H1 (cell line): ENCODE measurements at regions not wholly inside any gene's neighbourhood (a gene's known extent, or its start where the extent isn't known, plus 50 kb on each side); places are given as distances from the start of the nearest gene placed in this dataset.

Experiments used
- CTCF ChIA-PET: fragments of 300-600 bp; sonication (Branson Sonifier 250); formaldehyde crosslinking; loops from one replicate; lab custom pipeline; 2021; ENCODE audit not compliant: partially characterized antibody; lab: Charles Lee
- POLR2A ChIA-PET: fragments of 300-600 bp; sonication (Branson Sonifier 250); formaldehyde crosslinking; loops from one replicate; lab custom pipeline; 2021; ENCODE audit warnings: inconsistent platforms; ENCODE audit not compliant: partially characterized antibody; lab: Charles Lee
- DNase-seq, 2 experiments: peaks; one replicate each; pipeline versions ENCODE4 v3.0.0 to v3.0.0-alpha.2; 2010 to 2022; ENCODE audit warnings: low spot score in 2 of 2, low read depth in 1 of 2, mixed read lengths in 1 of 2
- FAIRE-seq: peaks from 2 replicates; lab custom pipeline; 2011; peaks lifted over from hg19 to GRCh38; lab: Jason Lieb, UNC
- H2AFZ ChIP-seq: 2 replicates; pipeline ENCODE4 v1.8.1; 2012; ENCODE audit warnings: low read length, inconsistent platforms
- H2AK5ac ChIP-seq: 2 replicates; pipeline ENCODE4 v1.6.1; 2013; ENCODE audit warnings: low read depth, low read length
- H2BK120ac ChIP-seq: replicated peaks from 2 replicates; pipeline ENCODE3; 2013; ENCODE audit warnings: low read depth, low read length, inconsistent platforms
- H2BK12ac ChIP-seq: 2 replicates; pipeline ENCODE4 v1.6.1; 2013; ENCODE audit warnings: low read depth, low read length
- H2BK15ac ChIP-seq: 2 replicates; pipeline ENCODE4 v1.6.1; 2013; ENCODE audit warnings: low read length
- H2BK20ac ChIP-seq: 2 replicates; pipeline ENCODE4 v1.6.1; 2013; ENCODE audit warnings: low read length
- H2BK5ac ChIP-seq: 2 replicates; pipeline ENCODE4 v1.6.1; 2013; ENCODE audit warnings: low read depth, low read length
- H3K14ac ChIP-seq: 2 replicates; pipeline ENCODE4 v1.6.1; 2013; ENCODE audit warnings: inconsistent platforms; ENCODE audit not compliant: insufficient read length
- H3K18ac ChIP-seq: 2 replicates; pipeline ENCODE4 v1.6.1; 2013; ENCODE audit warnings: low read length; ENCODE audit errors: extremely low read depth
- H3K23ac ChIP-seq: 2 replicates; pipeline ENCODE4 v1.6.1; 2013; ENCODE audit warnings: inconsistent platforms; ENCODE audit not compliant: insufficient read length
- H3K23me2 ChIP-seq: 2 replicates; pipeline ENCODE4 v1.6.1; 2013; ENCODE audit warnings: low read depth, low read length
- H3K27ac ChIP-seq: 2 replicates; pipeline ENCODE4 v1.6.1; 2011; ENCODE audit warnings: low read depth, low read length, inconsistent platforms
- H3K27me3 ChIP-seq, 4 experiments: replicated peaks in 1 of 4; 1 replicate in 1 of 4; 2 replicates in 3 of 4; pipeline versions ENCODE4 v1.6.1 to v1.8.1; 2011 to 2013; ENCODE audit warnings: low read length in 3 of 4, mild to moderate bottlenecking in 3 of 4, inconsistent platforms in 2 of 4, mixed read lengths in 2 of 4, moderate library complexity in 1 of 4; ENCODE audit not compliant: control insufficient read depth in 3 of 4, insufficient read depth in 3 of 4; ENCODE audit errors: extremely low read depth in 1 of 4
- H3K36me3 ChIP-seq, 4 experiments: 2 replicates each; pipeline versions ENCODE4 v1.6.1 to v1.8.1; 2011 to 2013; ENCODE audit warnings: mild to moderate bottlenecking in 4 of 4, low read length in 3 of 4, moderate library complexity in 2 of 4, control low read depth in 1 of 4, inconsistent platforms in 1 of 4; ENCODE audit not compliant: insufficient read depth in 4 of 4, control insufficient read depth in 2 of 4
- H3K4ac ChIP-seq: replicated peaks from 2 replicates; pipeline ENCODE3; 2013; ENCODE audit warnings: low read length, low read depth, mixed read lengths, inconsistent platforms; ENCODE audit not compliant: insufficient read length
- H3K4me1 ChIP-seq, 4 experiments: replicated peaks in 1 of 4; 1 replicate in 1 of 4; 2 replicates in 3 of 4; pipeline versions ENCODE4 v1.6.1 to v1.8.1; 2011 to 2013; ENCODE audit warnings: low read length in 3 of 4, inconsistent platforms in 2 of 4, mixed read lengths in 1 of 4; ENCODE audit not compliant: insufficient read depth in 4 of 4, control insufficient read depth in 3 of 4
- H3K4me2 ChIP-seq, 2 experiments: 2 replicates each; pipeline versions ENCODE4 v1.6.1 to v1.8.1; 2011 to 2013; ENCODE audit warnings: low read depth in 2 of 2, low read length in 2 of 2, control low read depth in 1 of 2, inconsistent platforms in 1 of 2, mild to moderate bottlenecking in 1 of 2; ENCODE audit not compliant: insufficient read depth in 1 of 2
- H3K4me3 ChIP-seq, 4 experiments: fragments of 200-600, 300-600 bp in 1 of 4; sonication (generic), shearing (Covaris generic), sonication (Bioruptor Twin) in 1 of 4; 2 replicates each; pipeline versions ENCODE4 v1.5.1 to v1.8.1; 2011 to 2016; ENCODE audit warnings: low read length in 4 of 4, low read depth in 3 of 4, control low read depth in 2 of 4, inconsistent platforms in 2 of 4, mild to moderate bottlenecking in 2 of 4, mixed read lengths in 1 of 4, moderate library complexity in 1 of 4; ENCODE audit not compliant: insufficient read depth in 2 of 4; ENCODE audit errors: extremely low read depth in 1 of 4
- H3K56ac ChIP-seq: replicated peaks from 2 replicates; pipeline ENCODE3; 2013; ENCODE audit warnings: low read depth, mild to moderate bottlenecking, mixed read lengths, low read length, inconsistent platforms; ENCODE audit not compliant: insufficient read length
- H3K79me1 ChIP-seq: 2 replicates; pipeline ENCODE4 v1.6.1; 2013; ENCODE audit warnings: low read depth, low read length, control low read depth
- H3K79me2 ChIP-seq, 2 experiments: 2 replicates each; pipeline versions ENCODE4 v1.6.1 to v1.8.1; 2012 to 2013; ENCODE audit warnings: low read length in 2 of 2, mild to moderate bottlenecking in 2 of 2, inconsistent platforms in 1 of 2; ENCODE audit not compliant: insufficient read depth in 2 of 2, control insufficient read depth in 1 of 2
- H3K9ac ChIP-seq, 4 experiments: replicated peaks in 1 of 4; 1 replicate in 1 of 4; 2 replicates in 3 of 4; pipeline versions ENCODE4 v1.6.1 to v1.8.1; 2011 to 2013; ENCODE audit warnings: low read depth in 3 of 4, low read length in 3 of 4, control low read depth in 2 of 4, mild to moderate bottlenecking in 2 of 4, moderate library complexity in 2 of 4, inconsistent platforms in 1 of 4; ENCODE audit errors: extremely low read depth in 1 of 4
- H3K9me3 ChIP-seq, 2 experiments: 2 replicates each; pipeline versions ENCODE4 v1.6.1 to v1.8.1; 2012 to 2013; ENCODE audit warnings: mild to moderate bottlenecking in 2 of 2, moderate library complexity in 2 of 2, control low read depth in 1 of 2, inconsistent platforms in 1 of 2, low read depth in 1 of 2, low read length in 1 of 2, mixed read lengths in 1 of 2; ENCODE audit not compliant: insufficient read depth in 2 of 2
- H4K20me1 ChIP-seq, 2 experiments: replicated peaks in 1 of 2; 2 replicates each; pipeline versions ENCODE3 to v1.8.1; 2011 to 2013; ENCODE audit warnings: inconsistent platforms in 2 of 2, low read length in 2 of 2, mild to moderate bottlenecking in 1 of 2; ENCODE audit not compliant: insufficient read depth in 2 of 2, control insufficient read depth in 1 of 2
- H4K5ac ChIP-seq: 2 replicates; pipeline ENCODE4 v1.6.1; 2013; ENCODE audit warnings: low read length, low read depth, mixed read lengths, inconsistent platforms; ENCODE audit not compliant: insufficient read length
- H4K8ac ChIP-seq: 2 replicates; pipeline ENCODE4 v1.8.0; 2013; ENCODE audit warnings: mild to moderate bottlenecking, moderate library complexity, low read length, inconsistent platforms; ENCODE audit not compliant: insufficient read depth; ENCODE audit errors: extremely low read depth
- H4K91ac ChIP-seq: replicated peaks from 2 replicates; pipeline ENCODE3; 2013; ENCODE audit warnings: low read length, mixed read lengths, inconsistent platforms; ENCODE audit not compliant: insufficient read length
- BACH1 ChIP-seq: IDR thresholded peaks from 2 replicates; pipeline ENCODE4 v1.6.1; 2012; ENCODE audit warnings: low read length, improper control_type of control experiment
- BCL11A ChIP-seq, 2 experiments: IDR thresholded peaks; one replicate each; pipeline ENCODE4 v1.6.1; 2011; ENCODE audit warnings: low read depth in 2 of 2, low read length in 2 of 2, mild to moderate bottlenecking in 2 of 2
- CREB1 ChIP-seq: IDR thresholded peaks from 2 replicates; pipeline ENCODE4 v1.6.1; 2012; ENCODE audit warnings: inconsistent platforms
- EP300 ChIP-seq, 2 experiments: IDR thresholded peaks; 1 replicate in 1 of 2; 2 replicates in 1 of 2; pipeline ENCODE4 v1.6.1; 2011 to 2012; ENCODE audit warnings: low read depth in 2 of 2, low read length in 2 of 2, mild to moderate bottlenecking in 2 of 2, borderline replicate concordance in 1 of 2, inconsistent platforms in 1 of 2, moderate library complexity in 1 of 2
- HDAC6 ChIP-seq: IDR thresholded peaks from one replicate; pipeline ENCODE4 v1.7.1; 2012; ENCODE audit warnings: low read depth, mild to moderate bottlenecking, inconsistent platforms, low read length, moderate library complexity
- KDM5A ChIP-seq: fragments of 200-600 bp; IDR thresholded peaks from 2 replicates; pipeline ENCODE4 v1.7.1; 2012; ENCODE audit warnings: mild to moderate bottlenecking, low read length, inconsistent platforms, mixed read lengths
- NRF1 ChIP-seq: IDR thresholded peaks from 2 replicates; pipeline ENCODE4 v1.6.1; 2011; ENCODE audit warnings: mild to moderate bottlenecking, low read depth, low read length, improper control_type of control experiment
- POLR2A ChIP-seq, 2 experiments: IDR thresholded peaks; 1 replicate in 1 of 2; 2 replicates in 1 of 2; pipeline ENCODE4 v1.6.1; 2011; ENCODE audit warnings: low read depth in 2 of 2, low read length in 2 of 2, mild to moderate bottlenecking in 2 of 2; ENCODE audit errors: control extremely low read depth in 1 of 2
- SIRT6 ChIP-seq: IDR thresholded peaks from one replicate; pipeline ENCODE4 v1.7.1; 2012; ENCODE audit warnings: low read length, inconsistent platforms
- ZNF274 ChIP-seq: IDR thresholded peaks from 2 replicates; pipeline ENCODE4 v1.7.0; 2012; ENCODE audit warnings: low read length, borderline replicate concordance; ENCODE audit errors: extremely low read depth
- WGBS, 2 experiments: shearing (Covaris generic) in 1 of 2; methylation state at CpG; one replicate each; pipeline versions ENCODE4 v1.1.6 to v1.1.7; 2013 to 2015; ENCODE audit warnings: low lambda C conversion rate in 2 of 2, mixed read lengths in 2 of 2, inconsistent platforms in 1 of 2, low coverage in 1 of 2, missing lambda C conversion rate in 1 of 2; ENCODE audit not compliant: insufficient replicate concordance in 2 of 2, insufficient coverage in 1 of 2, insufficient read length in 1 of 2; ENCODE audit errors: extremely low coverage in 1 of 2, missing lambda C conversion rate in 1 of 2; 5-methylcytosine and 5-hydroxymethylcytosine counted together
- TF ChIP-seq, protein P1 (sequence below): IDR thresholded peaks from 2 replicates; pipeline ENCODE4 v1.6.1; 2011; ENCODE audit warnings: low read depth, mild to moderate bottlenecking, low read length; ENCODE audit not compliant: insufficient read depth
- TF ChIP-seq, protein P2 (sequence below): IDR thresholded peaks from 2 replicates; pipeline ENCODE4 v1.6.1; 2012; ENCODE audit warnings: inconsistent platforms
- TF ChIP-seq, protein P3 (sequence below): IDR thresholded peaks from 2 replicates; pipeline ENCODE4 v1.6.1; 2012; ENCODE audit warnings: low read length, inconsistent platforms

DNA sequence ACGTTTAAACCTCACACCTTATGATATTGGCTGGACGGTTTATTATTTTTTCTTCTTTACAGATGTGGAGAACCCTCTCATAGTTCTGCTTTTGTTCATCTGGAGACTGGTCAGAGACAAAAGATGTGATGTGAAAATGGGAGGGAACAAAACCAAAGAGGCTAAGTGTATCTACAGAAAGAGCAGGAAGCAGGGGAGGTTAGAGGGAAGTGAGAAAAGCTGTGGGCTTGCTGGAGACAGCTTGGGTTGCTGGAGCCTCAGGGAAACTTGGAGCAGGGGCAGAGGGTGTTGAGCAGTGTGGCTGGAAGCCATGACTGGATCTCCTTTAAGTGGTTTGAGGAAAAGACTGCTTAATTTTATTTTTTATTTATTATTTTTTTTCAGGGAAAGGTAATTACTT, 79.0 kb upstream of the SNX19 start:
- no peak overlapping the region for H4K91ac ChIP-seq
- H2BK5ac ChIP-seq = no peak overlapping the region
- 86% methylated on average over 2 of the region's 2 CpGs; no CpG with 5 or more reads in 1 of the 2 experiments for WGBS, 2 experiments
- POLR2A ChIA-PET = no interaction called here
- no peaks in the 10 kb centered on the region for H3K27me3 ChIP-seq
- no peaks in the 10 kb centered on the region for H4K20me1 ChIP-seq
- H3K56ac ChIP-seq = no peak overlapping the region
- H3K79me1 ChIP-seq = no peaks in the 10 kb centered on the region
- no peak overlapping the region for H3K4me3 ChIP-seq
- no peak overlapping the region for H3K14ac ChIP-seq
- no peak overlapping the region for H3K27ac ChIP-seq
- no peaks in the 10 kb centered on the region for H3K4me1 ChIP-seq
- DNase-seq (no peak), FAIRE-seq (no peak)
- H2BK12ac ChIP-seq = no peak overlapping the region
- H3K9me3 ChIP-seq = no peaks in the 10 kb centered on the region
- H4K5ac ChIP-seq = no peak overlapping the region
- H2BK15ac ChIP-seq = no peak overlapping the region
- H3K23me2 ChIP-seq = no peaks in the 10 kb centered on the region
- no peak overlapping the region for H3K18ac ChIP-seq
- H4K8ac ChIP-seq = no peak overlapping the region
- H3K9ac ChIP-seq = no peak overlapping the region
- H2BK20ac ChIP-seq = no peak overlapping the region
- H2AFZ ChIP-seq = no peak overlapping the region
- H3K4me2 ChIP-seq = no peak overlapping the region
- H2AK5ac ChIP-seq = no peak overlapping the region
- H3K79me2 ChIP-seq = no peaks in the 10 kb centered on the region
- no peaks in the 10 kb centered on the region for H3K36me3 ChIP-seq
- CTCF ChIA-PET = interaction anchor here (0.6 to 2.1 kb wide), 2 partner anchors 14 to 1525 kb away, joined by 3 to 7 read pairs; no protein-coding TSS in a partner anchor
- H3K23ac ChIP-seq = no peak overlapping the region
- H3K4ac ChIP-seq = no peak overlapping the region
- no peak overlapping the region for H2BK120ac ChIP-seq
- TF ChIP-seq BCL11A (IDR thresholded peaks at IDR 0.05; ENCODE audit: low read depth in 2 of 2, low read length in 2 of 2) = no peak
- no peak for TF ChIP-seq KDM5A
- TF ChIP-seq, protein P1, sequence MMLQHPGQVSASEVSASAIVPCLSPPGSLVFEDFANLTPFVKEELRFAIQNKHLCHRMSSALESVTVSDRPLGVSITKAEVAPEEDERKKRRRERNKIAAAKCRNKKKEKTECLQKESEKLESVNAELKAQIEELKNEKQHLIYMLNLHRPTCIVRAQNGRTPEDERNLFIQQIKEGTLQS = no peak
- TF ChIP-seq SIRT6 = no peak
- no peak for TF ChIP-seq ZNF274
- no peak for TF ChIP-seq POLR2A (IDR thresholded peaks at IDR 0.05; ENCODE audit: control extremely low read depth in 1 of 2, low read depth in 2 of 2, low read length in 2 of 2)
- no peak for TF ChIP-seq EP300 (IDR thresholded peaks at IDR 0.05; ENCODE audit: borderline replicate concordance in 1 of 2, low read depth in 2 of 2, low read length in 2 of 2)
- no peak for TF ChIP-seq BACH1
- TF ChIP-seq, protein P2, sequence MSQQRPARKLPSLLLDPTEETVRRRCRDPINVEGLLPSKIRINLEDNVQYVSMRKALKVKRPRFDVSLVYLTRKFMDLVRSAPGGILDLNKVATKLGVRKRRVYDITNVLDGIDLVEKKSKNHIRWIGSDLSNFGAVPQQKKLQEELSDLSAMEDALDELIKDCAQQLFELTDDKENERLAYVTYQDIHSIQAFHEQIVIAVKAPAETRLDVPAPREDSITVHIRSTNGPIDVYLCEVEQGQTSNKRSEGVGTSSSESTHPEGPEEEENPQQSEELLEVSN = no peak
- TF ChIP-seq, protein P3, sequence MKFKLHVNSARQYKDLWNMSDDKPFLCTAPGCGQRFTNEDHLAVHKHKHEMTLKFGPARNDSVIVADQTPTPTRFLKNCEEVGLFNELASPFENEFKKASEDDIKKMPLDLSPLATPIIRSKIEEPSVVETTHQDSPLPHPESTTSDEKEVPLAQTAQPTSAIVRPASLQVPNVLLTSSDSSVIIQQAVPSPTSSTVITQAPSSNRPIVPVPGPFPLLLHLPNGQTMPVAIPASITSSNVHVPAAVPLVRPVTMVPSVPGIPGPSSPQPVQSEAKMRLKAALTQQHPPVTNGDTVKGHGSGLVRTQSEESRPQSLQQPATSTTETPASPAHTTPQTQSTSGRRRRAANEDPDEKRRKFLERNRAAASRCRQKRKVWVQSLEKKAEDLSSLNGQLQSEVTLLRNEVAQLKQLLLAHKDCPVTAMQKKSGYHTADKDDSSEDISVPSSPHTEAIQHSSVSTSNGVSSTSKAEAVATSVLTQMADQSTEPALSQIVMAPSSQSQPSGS = no peak
- TF ChIP-seq CREB1 = no peak
- no peak for TF ChIP-seq HDAC6
- no peak for TF ChIP-seq NRF1
